PC-9 (cell line): ENCODE measurements at regions not wholly inside any gene's neighbourhood (a gene's known extent, or its start where the extent isn't known, plus 50 kb on each side); places are given as distances from the start of the nearest gene placed in this dataset.

Experiments
- BruUV-seq: library from RNA; stranded (reverse); fragments of 400-500 nt; replicated peaks from 2 replicates; lab custom pipeline; 2021; lab: Mats Ljungman, UMichigan
- CTCF ChIA-PET: fragments of 300-600 bp; sonication (Branson Sonifier 250); formaldehyde crosslinking; loops from one replicate; lab custom pipeline; 2022; ENCODE audit warnings: antibody characterized with exemption; lab: Charles Lee
- POLR2A ChIA-PET: fragments of 300-600 bp; sonication (Branson Sonifier 250); formaldehyde crosslinking; loops from one replicate; lab custom pipeline; 2022; ENCODE audit warnings: antibody characterized with exemption; ENCODE audit not compliant: unreplicated experiment; lab: Charles Lee
- DNase-seq, 2 experiments: peaks; one replicate each; pipeline versions ENCODE4 v3.0.0 to v3.0.0-alpha.2; 2015 to 2022; ENCODE audit warnings: mixed read lengths in 1 of 2
- H2AFZ ChIP-seq: fragments of 200-600 bp; sonication (generic); 2 replicates; pipeline ENCODE4 v1.8.1; 2017; ENCODE audit warnings: antibody characterized with exemption
- H3F3A ChIP-seq: fragments of 200-600 bp; sonication (generic); 2 replicates; pipeline ENCODE4 v1.8.1; 2017; ENCODE audit warnings: antibody characterized with exemption, mild to moderate bottlenecking, low read depth; ENCODE audit not compliant: insufficient read depth
- H3K27ac ChIP-seq: fragments of 200-600 bp; sonication (generic); 2 replicates; pipeline ENCODE4 v1.6.1; 2016; ENCODE audit warnings: mixed run types
- H3K27me3 ChIP-seq: fragments of 200-600 bp; sonication (generic); 2 replicates; pipeline ENCODE4 v1.6.1; 2016; ENCODE audit warnings: low read depth, mixed run types; ENCODE audit not compliant: insufficient read depth
- H3K36me3 ChIP-seq: fragments of 200-600 bp; sonication (generic); 2 replicates; pipeline ENCODE4 v1.6.1; 2016; ENCODE audit warnings: low read depth, mixed run types
- H3K4me1 ChIP-seq: fragments of 200-600 bp; sonication (generic); replicated peaks from 2 replicates; pipeline ENCODE4 v1.6.1; 2016; ENCODE audit warnings: mixed run types; ENCODE audit not compliant: insufficient read depth
- H3K4me2 ChIP-seq: fragments of 200-600 bp; sonication (generic); 2 replicates; pipeline ENCODE4 v1.6.1; 2017; ENCODE audit warnings: mixed run types
- H3K4me3 ChIP-seq: fragments of 200-600 bp; sonication (generic); 2 replicates; pipeline ENCODE4 v1.6.1; 2016; ENCODE audit warnings: mixed run types
- H3K79me2 ChIP-seq: fragments of 200-600 bp; sonication (generic); 2 replicates; pipeline ENCODE4 v1.6.1; 2017; ENCODE audit warnings: low read depth, mixed run types
- H3K9me2 ChIP-seq: fragments of 200-600 bp; sonication (generic); 2 replicates; pipeline ENCODE4 v1.8.1; 2017; ENCODE audit warnings: mild to moderate bottlenecking; ENCODE audit not compliant: insufficient read depth
- H3K9me3 ChIP-seq: fragments of 200-600 bp; sonication (generic); 2 replicates; pipeline ENCODE4 v1.8.1; 2016; ENCODE audit warnings: low read depth; ENCODE audit not compliant: insufficient read depth
- H4K20me1 ChIP-seq: fragments of 200-600 bp; sonication (generic); 2 replicates; pipeline ENCODE4 v1.8.1; 2017; ENCODE audit not compliant: insufficient read depth
- CTCF ChIP-seq: fragments of 200-600 bp; sonication (generic); conservative IDR thresholded peaks from 2 replicates; pipeline ENCODE4 v1.6.1; 2017; ENCODE audit warnings: mixed run types, antibody characterized with exemption, mild to moderate bottlenecking, moderate library complexity
- EZH2 ChIP-seq: fragments of 200-600 bp; sonication (generic); IDR thresholded peaks from 2 replicates; pipeline ENCODE4 v1.8.0; 2017; ENCODE audit warnings: antibody characterized with exemption, low read depth
- intact Hi-C: fragments of 100-400 bp; cut with micrococcal nuclease; formaldehyde crosslinking; loops from one replicate; pipeline ENCODE4 v1.10.0; 2022; ENCODE audit not compliant: unreplicated experiment

GRCh38 chr7:98795741-98796493 is 73.9 kb downstream of the TMEM130 start:
- Histone ChIP-seq H3K4me2 (peak overlapping the region; percentile 27; the same call in 1 of the 2 replicates), H3K27ac (no peak overlapping the region; the same call in 1 of the 2 replicates), H2AFZ (no peak overlapping the region), H4K20me1 (no peaks in the 10 kb centered on the region), H3K9me3 (no peaks in the 10 kb centered on the region), H3K4me3 (no peak overlapping the region), H3K4me1 (peaks cover 29% of the 10 kb centered on the region), H3K36me3 (no peaks in the 10 kb centered on the region), H3K9me2 (no peaks in the 10 kb centered on the region), H3K79me2 (no peaks in the 10 kb centered on the region), H3K27me3 (no peaks in the 10 kb centered on the region), H3F3A (peaks cover 13% of the 10 kb centered on the region)
- TF ChIP-seq EZH2 (no peak), CTCF (no peak)
- ChIA-PET CTCF (interaction anchor here (0.5 kb wide), 1 partner anchor 62 kb away, joined by 7 read pairs; no protein-coding TSS in a partner anchor), POLR2A (interaction anchor here (0.7 kb wide), 1 partner anchor 26 kb away, joined by 5 read pairs; no protein-coding TSS in a partner anchor)
- BruUV-seq = no TSS peak
- intact Hi-C loops = loop anchor here (2.0 kb wide), 2 partner anchors 15 to 27 kb away; no protein-coding TSS in a partner anchor
- peak in 1 of 2 experiments; percentile 49 for DNase-seq
